ENCODE measurements at regions not wholly inside any gene's neighbourhood (a gene's known extent, or its start where the extent isn't known, plus 50 kb on each side); places are given as distances from the start of the nearest gene placed in this dataset.

GRCh38 chr14:101459551-101459900 lies 101.8 kb upstream of the DIO3 start:
- H3K27me3 ChIP-seq (ENCODE audit: control insufficient read depth, insufficient read depth, low read length): peaks cover 13% of the 10 kb centered on the region
- peaks cover 34 to 47% of the 10 kb centered on the region in 2 donors for H3K27me3 Mint-ChIP-seq (ENCODE audit: low read depth in 2 of 2)
- TF ChIP-seq, protein P1, sequence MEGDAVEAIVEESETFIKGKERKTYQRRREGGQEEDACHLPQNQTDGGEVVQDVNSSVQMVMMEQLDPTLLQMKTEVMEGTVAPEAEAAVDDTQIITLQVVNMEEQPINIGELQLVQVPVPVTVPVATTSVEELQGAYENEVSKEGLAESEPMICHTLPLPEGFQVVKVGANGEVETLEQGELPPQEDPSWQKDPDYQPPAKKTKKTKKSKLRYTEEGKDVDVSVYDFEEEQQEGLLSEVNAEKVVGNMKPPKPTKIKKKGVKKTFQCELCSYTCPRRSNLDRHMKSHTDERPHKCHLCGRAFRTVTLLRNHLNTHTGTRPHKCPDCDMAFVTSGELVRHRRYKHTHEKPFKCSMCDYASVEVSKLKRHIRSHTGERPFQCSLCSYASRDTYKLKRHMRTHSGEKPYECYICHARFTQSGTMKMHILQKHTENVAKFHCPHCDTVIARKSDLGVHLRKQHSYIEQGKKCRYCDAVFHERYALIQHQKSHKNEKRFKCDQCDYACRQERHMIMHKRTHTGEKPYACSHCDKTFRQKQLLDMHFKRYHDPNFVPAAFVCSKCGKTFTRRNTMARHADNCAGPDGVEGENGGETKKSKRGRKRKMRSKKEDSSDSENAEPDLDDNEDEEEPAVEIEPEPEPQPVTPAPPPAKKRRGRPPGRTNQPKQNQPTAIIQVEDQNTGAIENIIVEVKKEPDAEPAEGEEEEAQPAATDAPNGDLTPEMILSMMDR (IDR thresholded peaks at IDR 0.05): no peak

GRCh38 chr14:101460521-101460920 lies 100.8 kb upstream of the DIO3 start:
- H3K4me1 Mint-ChIP-seq: peaks cover 4 to 7% of the 10 kb centered on the region in 2 donors
- Histone ChIP-seq H3K4me3 (ENCODE audit: low read length) (no peak overlapping the region), H3K4me1 (ENCODE audit: control insufficient read depth, insufficient read depth, low read length) (no peaks in the 10 kb centered on the region), H3K9me3 (ENCODE audit: control insufficient read depth, insufficient read depth, low read length) (no peaks in the 10 kb centered on the region), H3K27ac (ENCODE audit: low read length) (no peak overlapping the region), H3K27me3 (ENCODE audit: control insufficient read depth, insufficient read depth, low read length) (peaks cover 13% of the 10 kb centered on the region), H3K36me3 (ENCODE audit: control insufficient read depth, insufficient read depth, low read length) (no peaks in the 10 kb centered on the region)
- TF ChIP-seq, protein P1 (IDR thresholded peaks at IDR 0.05): no peak
- 92% methylated on average over 6 of the region's 6 CpGs for WGBS (ENCODE audit: insufficient coverage)
- no peak overlapping the region for H3K4me3 Mint-ChIP-seq
- DNase-seq: no peak
- ATAC-seq: no peak
- intact Hi-C loops (cut with micrococcal nuclease): no loop called here
- no peaks in the 10 kb centered on the region for H3K9me3 Mint-ChIP-seq
- H3K27me3 Mint-ChIP-seq (ENCODE audit: low read depth in 2 of 2): peaks cover 29 to 37% of the 10 kb centered on the region in 2 donors
- H3K27ac Mint-ChIP-seq: no peak overlapping the region
- peaks cover 7% of the 10 kb centered on the region for H3K36me3 Mint-ChIP-seq

More at GRCh38 chr14:101459551-101459900, 101.8 kb upstream of the DIO3 start:
- ATAC-seq (no peak), DNase-seq (no peak)
- Mint-ChIP-seq H3K4me3 (no peak overlapping the region), H3K4me1 (peaks cover 4 to 7% of the 10 kb centered on the region in 2 donors), H3K36me3 (peaks cover 7% of the 10 kb centered on the region), H3K9me3 (no peaks in the 10 kb centered on the region), H3K27ac (no peak overlapping the region)
- WGBS (ENCODE audit: insufficient coverage): 8% methylated on average over 12 of the region's 14 CpGs
- Histone ChIP-seq H3K27ac (ENCODE audit: low read length) (no peak overlapping the region), H3K9me3 (ENCODE audit: control insufficient read depth, insufficient read depth, low read length) (no peaks in the 10 kb centered on the region), H3K36me3 (ENCODE audit: control insufficient read depth, insufficient read depth, low read length) (no peaks in the 10 kb centered on the region), H3K4me1 (ENCODE audit: control insufficient read depth, insufficient read depth, low read length) (no peaks in the 10 kb centered on the region), H3K4me3 (ENCODE audit: low read length) (no peak overlapping the region)
- intact Hi-C loops (cut with micrococcal nuclease): no loop called here

- DNase-seq (no peak), ATAC-seq (no peak)
- H3K4me1 Mint-ChIP-seq: peaks cover 4 to 7% of the 10 kb centered on the region in 2 donors
- WGBS (ENCODE audit: insufficient coverage): 88% methylated on average over 12 of the region's 12 CpGs
- H3K27me3 Mint-ChIP-seq (ENCODE audit: low read depth in 2 of 2): peaks cover 26 to 31% of the 10 kb centered on the region in 2 donors
- H3K27me3 ChIP-seq (ENCODE audit: control insufficient read depth, insufficient read depth, low read length): peaks cover 12% of the 10 kb centered on the region
- no peak overlapping the region for H3K27ac Mint-ChIP-seq
- no peaks in the 10 kb centered on the region for H3K9me3 ChIP-seq (ENCODE audit: control insufficient read depth, insufficient read depth, low read length)
- no peaks in the 10 kb centered on the region for H3K36me3 ChIP-seq (ENCODE audit: control insufficient read depth, insufficient read depth, low read length)
- intact Hi-C loops (cut with micrococcal nuclease): no loop called here
- no peak overlapping the region for H3K4me3 Mint-ChIP-seq
- H3K36me3 Mint-ChIP-seq: peaks cover 7% of the 10 kb centered on the region
- TF ChIP-seq, protein P1 (IDR thresholded peaks at IDR 0.05): no peak
- no peak overlapping the region for H3K27ac ChIP-seq (ENCODE audit: low read length)
- no peaks in the 10 kb centered on the region for H3K9me3 Mint-ChIP-seq
- H3K4me1 ChIP-seq (ENCODE audit: control insufficient read depth, insufficient read depth, low read length): no peaks in the 10 kb centered on the region
- H3K4me3 ChIP-seq (ENCODE audit: low read length): no peak overlapping the region
Observed at GRCh38 chr14:101460986-101461750, 100.1 kb upstream of the DIO3 start.

GRCh38 chr14:101461891-101462290 lies 99.4 kb upstream of the DIO3 start:
- DNase-seq: no peak
- Mint-ChIP-seq H3K27me3 (ENCODE audit: low read depth in 2 of 2) (peaks cover 19 to 24% of the 10 kb centered on the region in 2 donors), H3K36me3 (peaks cover 4% of the 10 kb centered on the region), H3K4me3 (no peak overlapping the region), H3K27ac (no peak overlapping the region), H3K9me3 (no peaks in the 10 kb centered on the region), H3K4me1 (peaks cover 2% of the 10 kb centered on the region in 2 donors)
- Histone ChIP-seq H3K4me3 (ENCODE audit: low read length) (no peak overlapping the region), H3K9me3 (ENCODE audit: control insufficient read depth, insufficient read depth, low read length) (no peaks in the 10 kb centered on the region), H3K4me1 (ENCODE audit: control insufficient read depth, insufficient read depth, low read length) (no peaks in the 10 kb centered on the region), H3K27ac (ENCODE audit: low read length) (no peak overlapping the region), H3K36me3 (ENCODE audit: control insufficient read depth, insufficient read depth, low read length) (no peaks in the 10 kb centered on the region), H3K27me3 (ENCODE audit: control insufficient read depth, insufficient read depth, low read length) (peaks cover 10% of the 10 kb centered on the region)
- 90% methylated on average over 6 of the region's 8 CpGs for WGBS (ENCODE audit: insufficient coverage)
- ATAC-seq: no peak
- TF ChIP-seq, protein P1 (IDR thresholded peaks at IDR 0.05): no peak
- intact Hi-C loops (cut with micrococcal nuclease): no loop called here
